H1 (cell line): ENCODE measurements at regions not wholly inside any gene's neighbourhood (a gene's known extent, or its start where the extent isn't known, plus 50 kb on each side); places are given as distances from the start of the nearest gene placed in this dataset.

Experiments
- CEBPB ChIP-seq: IDR thresholded peaks from 2 replicates; pipeline ENCODE4 v1.6.1; 2012; ENCODE audit warnings: low read depth, low read length
- CHD2 ChIP-seq: IDR thresholded peaks from 2 replicates; pipeline ENCODE4 v1.6.1; 2012; ENCODE audit warnings: low read length, improper control_type of control experiment
- EGR1 ChIP-seq: IDR thresholded peaks from 2 replicates; pipeline ENCODE4 v1.6.1; 2011; ENCODE audit warnings: low read depth, low read length, borderline replicate concordance
- EP300 ChIP-seq, 2 experiments: IDR thresholded peaks; 1 replicate in 1 of 2; 2 replicates in 1 of 2; pipeline ENCODE4 v1.6.1; 2011 to 2012; ENCODE audit warnings: low read depth in 2 of 2, low read length in 2 of 2, mild to moderate bottlenecking in 2 of 2, borderline replicate concordance in 1 of 2, inconsistent platforms in 1 of 2, moderate library complexity in 1 of 2
- EZH2 ChIP-seq: fragments of 200-600 bp; sonication (generic); IDR thresholded peaks from 2 replicates; pipeline ENCODE4 v1.7.1; 2012; ENCODE audit warnings: low read depth, mild to moderate bottlenecking, moderate library complexity, low read length, inconsistent platforms; ENCODE audit not compliant: severe bottlenecking
- POLR2A ChIP-seq, 2 experiments: IDR thresholded peaks; 1 replicate in 1 of 2; 2 replicates in 1 of 2; pipeline ENCODE4 v1.6.1; 2011; ENCODE audit warnings: low read depth in 2 of 2, low read length in 2 of 2, mild to moderate bottlenecking in 2 of 2; ENCODE audit errors: control extremely low read depth in 1 of 2
- RAD21 ChIP-seq, 2 experiments: IDR thresholded peaks in 1 of 2; conservative IDR thresholded peaks in 1 of 2; 2 replicates each; pipeline ENCODE4 v1.6.1; 2011; ENCODE audit warnings: low read depth in 2 of 2, low read length in 2 of 2, improper control_type of control experiment in 1 of 2, inconsistent platforms in 1 of 2, mild to moderate bottlenecking in 1 of 2, moderate library complexity in 1 of 2
- SIN3A ChIP-seq, 2 experiments: IDR thresholded peaks in 1 of 2; conservative IDR thresholded peaks in 1 of 2; 2 replicates each; pipeline ENCODE4 v1.6.1; 2011 to 2012; ENCODE audit warnings: low read length in 2 of 2, improper control_type of control experiment in 1 of 2, low read depth in 1 of 2, mild to moderate bottlenecking in 1 of 2
- SP1 ChIP-seq: IDR thresholded peaks from 2 replicates; pipeline ENCODE4 v1.6.1; 2011; ENCODE audit warnings: low read depth, low read length
- TAF1 ChIP-seq: IDR thresholded peaks from 2 replicates; pipeline ENCODE4 v1.6.1; 2011; ENCODE audit warnings: mild to moderate bottlenecking, low read depth, low read length
- TCF12 ChIP-seq: IDR thresholded peaks from 2 replicates; pipeline ENCODE4 v1.6.1; 2011; ENCODE audit warnings: low read depth, mild to moderate bottlenecking, low read length
- TF ChIP-seq, protein P1 (sequence below), 3 experiments: IDR thresholded peaks; 1 replicate in 2 of 3; 2 replicates in 1 of 3; pipeline versions ENCODE4 v1.5.1 to v1.6.1; 2011; ENCODE audit warnings: low read length in 3 of 3, mild to moderate bottlenecking in 3 of 3, inconsistent platforms in 2 of 3, low read depth in 1 of 3, moderate library complexity in 1 of 3; ENCODE audit not compliant: insufficient read depth in 1 of 3; ENCODE audit errors: control extremely low read depth in 1 of 3
- TF ChIP-seq, protein P2 (sequence below): IDR thresholded peaks from 2 replicates; pipeline ENCODE4 v1.6.1; 2012; ENCODE audit warnings: low read length, inconsistent platforms

DNA sequence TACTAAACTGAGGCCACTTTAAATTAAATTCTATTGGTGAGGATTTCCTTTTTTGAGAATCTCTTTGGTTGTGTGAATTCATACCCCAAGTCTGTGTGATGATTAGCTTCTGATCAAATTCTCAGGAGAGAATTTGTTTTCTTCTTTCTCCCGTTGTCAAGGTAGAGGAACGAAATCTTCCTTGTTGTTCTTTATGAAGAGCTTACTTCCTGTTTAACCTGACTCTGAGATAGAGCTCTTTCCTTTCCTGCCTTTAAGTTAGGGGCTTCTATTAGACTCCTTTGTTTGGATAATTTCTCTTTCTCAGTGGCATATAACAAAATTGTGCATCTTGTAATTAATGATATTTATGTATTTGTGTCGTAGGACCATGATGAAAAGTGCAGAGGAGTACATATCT lies 572.1 kb downstream of the REEP3 start:
- TF ChIP-seq RAD21 (IDR thresholded peaks at IDR 0.05 in 1 of 2, conservative IDR thresholded peaks at IDR 0.05 in 1 of 2; ENCODE audit: low read depth in 2 of 2, low read length in 2 of 2) (no peak), CHD2 (no peak), SIN3A (conservative IDR thresholded peaks at IDR 0.05 in 1 of 2, IDR thresholded peaks at IDR 0.05 in 1 of 2; ENCODE audit: low read depth in 1 of 2, low read length in 2 of 2) (no peak), TAF1 (no peak), EZH2 (no peak), TCF12 (no peak), EP300 (IDR thresholded peaks at IDR 0.05; ENCODE audit: borderline replicate concordance in 1 of 2, low read depth in 2 of 2, low read length in 2 of 2) (no peak), EGR1 (no peak), SP1 (no peak), POLR2A (IDR thresholded peaks at IDR 0.05; ENCODE audit: control extremely low read depth in 1 of 2, low read depth in 2 of 2, low read length in 2 of 2) (no peak), CEBPB (no peak)
- TF ChIP-seq, protein P1, sequence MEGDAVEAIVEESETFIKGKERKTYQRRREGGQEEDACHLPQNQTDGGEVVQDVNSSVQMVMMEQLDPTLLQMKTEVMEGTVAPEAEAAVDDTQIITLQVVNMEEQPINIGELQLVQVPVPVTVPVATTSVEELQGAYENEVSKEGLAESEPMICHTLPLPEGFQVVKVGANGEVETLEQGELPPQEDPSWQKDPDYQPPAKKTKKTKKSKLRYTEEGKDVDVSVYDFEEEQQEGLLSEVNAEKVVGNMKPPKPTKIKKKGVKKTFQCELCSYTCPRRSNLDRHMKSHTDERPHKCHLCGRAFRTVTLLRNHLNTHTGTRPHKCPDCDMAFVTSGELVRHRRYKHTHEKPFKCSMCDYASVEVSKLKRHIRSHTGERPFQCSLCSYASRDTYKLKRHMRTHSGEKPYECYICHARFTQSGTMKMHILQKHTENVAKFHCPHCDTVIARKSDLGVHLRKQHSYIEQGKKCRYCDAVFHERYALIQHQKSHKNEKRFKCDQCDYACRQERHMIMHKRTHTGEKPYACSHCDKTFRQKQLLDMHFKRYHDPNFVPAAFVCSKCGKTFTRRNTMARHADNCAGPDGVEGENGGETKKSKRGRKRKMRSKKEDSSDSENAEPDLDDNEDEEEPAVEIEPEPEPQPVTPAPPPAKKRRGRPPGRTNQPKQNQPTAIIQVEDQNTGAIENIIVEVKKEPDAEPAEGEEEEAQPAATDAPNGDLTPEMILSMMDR (IDR thresholded peaks at IDR 0.05; ENCODE audit: control extremely low read depth in 1 of 3, insufficient read depth in 1 of 3, low read depth in 1 of 3, low read length in 3 of 3) = no peak
- TF ChIP-seq, protein P2, sequence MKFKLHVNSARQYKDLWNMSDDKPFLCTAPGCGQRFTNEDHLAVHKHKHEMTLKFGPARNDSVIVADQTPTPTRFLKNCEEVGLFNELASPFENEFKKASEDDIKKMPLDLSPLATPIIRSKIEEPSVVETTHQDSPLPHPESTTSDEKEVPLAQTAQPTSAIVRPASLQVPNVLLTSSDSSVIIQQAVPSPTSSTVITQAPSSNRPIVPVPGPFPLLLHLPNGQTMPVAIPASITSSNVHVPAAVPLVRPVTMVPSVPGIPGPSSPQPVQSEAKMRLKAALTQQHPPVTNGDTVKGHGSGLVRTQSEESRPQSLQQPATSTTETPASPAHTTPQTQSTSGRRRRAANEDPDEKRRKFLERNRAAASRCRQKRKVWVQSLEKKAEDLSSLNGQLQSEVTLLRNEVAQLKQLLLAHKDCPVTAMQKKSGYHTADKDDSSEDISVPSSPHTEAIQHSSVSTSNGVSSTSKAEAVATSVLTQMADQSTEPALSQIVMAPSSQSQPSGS = no peak
